AG09309 (cell line): ENCODE measurements at regions not wholly inside any gene's neighbourhood (a gene's known extent, or its start where the extent isn't known, plus 50 kb on each side); places are given as distances from the start of the nearest gene placed in this dataset.

ENCODE experiments used
- DNase-seq: peaks from one replicate; pipeline ENCODE4 v3.0.0-alpha.2; 2010; ENCODE audit warnings: low read depth
- H3K4me3 ChIP-seq: 2 replicates; pipeline ENCODE4 v1.5.1; 2011; ENCODE audit warnings: mild to moderate bottlenecking, low read depth, low read length, moderate library complexity; ENCODE audit not compliant: control insufficient read depth
- CTCF ChIP-seq: IDR thresholded peaks from 2 replicates; pipeline ENCODE4 v1.5.1; 2011; ENCODE audit warnings: mild to moderate bottlenecking, low read depth, low read length, inconsistent platforms; ENCODE audit not compliant: insufficient read depth, control insufficient read depth; ENCODE audit errors: missing control alignments

- H3K4me3 ChIP-seq: no peak overlapping the region
- no peak for TF ChIP-seq CTCF
- DNase-seq: no peak
Measured at GRCh38 chrX:149152941-149153340, 352.2 kb downstream of the IDS start.

- no peak for DNase-seq
- H3K4me3 ChIP-seq: no peak overlapping the region
- no peak for TF ChIP-seq CTCF
Measured at GRCh38 chrX:149151805-149152757, 353.0 kb downstream of the IDS start.

- TF ChIP-seq CTCF: no peak
- H3K4me3 ChIP-seq: no peak overlapping the region
- no peak for DNase-seq
Measured at GRCh38 chrX:149145845-149146285, 359.2 kb downstream of the IDS start.

- H3K4me3 ChIP-seq: no peak overlapping the region
- TF ChIP-seq CTCF: no peak
- DNase-seq: no peak
Measured at GRCh38 chrX:149131774-149132173, 373.3 kb downstream of the IDS start.

- no peak overlapping the region for H3K4me3 ChIP-seq
- no peak for DNase-seq
- no peak for TF ChIP-seq CTCF
Measured at GRCh38 chrX:149129767-149130166, 375.3 kb downstream of the IDS start.

GRCh38 chrX:149124526-149125108 is 380.5 kb downstream of the IDS start:
- no peak for TF ChIP-seq CTCF
- no peak for DNase-seq

More at GRCh38 chrX:149124526-149125108, 380.5 kb downstream of the IDS start:
- no peak overlapping the region for H3K4me3 ChIP-seq
